ENCODE measurements at regions not wholly inside any gene's neighbourhood (a gene's known extent, or its start where the extent isn't known, plus 50 kb on each side); places are given as distances from the start of the nearest gene placed in this dataset.

DNA sequence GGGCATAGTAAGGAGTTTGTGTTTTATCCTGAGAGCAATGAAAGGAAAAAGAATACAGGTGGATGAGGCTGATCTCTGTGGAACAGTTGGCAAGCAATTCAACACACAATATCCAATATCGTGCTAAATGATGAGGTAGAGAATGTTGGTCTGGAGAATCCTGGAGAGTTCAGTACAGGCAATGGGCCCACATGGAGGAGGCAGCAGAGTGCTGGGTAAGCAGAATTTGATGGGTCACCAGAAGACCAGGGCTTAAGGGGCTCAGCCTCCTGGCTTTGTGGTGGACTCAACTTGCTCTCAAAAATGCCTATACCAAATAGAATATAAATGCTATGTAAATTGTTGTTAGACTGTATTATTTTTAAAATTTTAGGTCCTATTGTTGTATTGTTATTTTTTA is 271.5 kb upstream of the JARID2 start:
- Histone ChIP-seq H3F3A (ENCODE audit: insufficient read depth) (no peaks in the 10 kb centered on the region), H4K20me1 (ENCODE audit: low read depth, low read length) (no peaks in the 10 kb centered on the region)
- TF ChIP-seq, protein P1, sequence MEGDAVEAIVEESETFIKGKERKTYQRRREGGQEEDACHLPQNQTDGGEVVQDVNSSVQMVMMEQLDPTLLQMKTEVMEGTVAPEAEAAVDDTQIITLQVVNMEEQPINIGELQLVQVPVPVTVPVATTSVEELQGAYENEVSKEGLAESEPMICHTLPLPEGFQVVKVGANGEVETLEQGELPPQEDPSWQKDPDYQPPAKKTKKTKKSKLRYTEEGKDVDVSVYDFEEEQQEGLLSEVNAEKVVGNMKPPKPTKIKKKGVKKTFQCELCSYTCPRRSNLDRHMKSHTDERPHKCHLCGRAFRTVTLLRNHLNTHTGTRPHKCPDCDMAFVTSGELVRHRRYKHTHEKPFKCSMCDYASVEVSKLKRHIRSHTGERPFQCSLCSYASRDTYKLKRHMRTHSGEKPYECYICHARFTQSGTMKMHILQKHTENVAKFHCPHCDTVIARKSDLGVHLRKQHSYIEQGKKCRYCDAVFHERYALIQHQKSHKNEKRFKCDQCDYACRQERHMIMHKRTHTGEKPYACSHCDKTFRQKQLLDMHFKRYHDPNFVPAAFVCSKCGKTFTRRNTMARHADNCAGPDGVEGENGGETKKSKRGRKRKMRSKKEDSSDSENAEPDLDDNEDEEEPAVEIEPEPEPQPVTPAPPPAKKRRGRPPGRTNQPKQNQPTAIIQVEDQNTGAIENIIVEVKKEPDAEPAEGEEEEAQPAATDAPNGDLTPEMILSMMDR (IDR thresholded peaks at IDR 0.05; ENCODE audit: insufficient read depth, low read length, poor library complexity, severe bottlenecking) = no peak
- TF ChIP-seq EZH2phosphoT487 (conservative IDR thresholded peaks at IDR 0.05; ENCODE audit: low read length) = no peak

DNA sequence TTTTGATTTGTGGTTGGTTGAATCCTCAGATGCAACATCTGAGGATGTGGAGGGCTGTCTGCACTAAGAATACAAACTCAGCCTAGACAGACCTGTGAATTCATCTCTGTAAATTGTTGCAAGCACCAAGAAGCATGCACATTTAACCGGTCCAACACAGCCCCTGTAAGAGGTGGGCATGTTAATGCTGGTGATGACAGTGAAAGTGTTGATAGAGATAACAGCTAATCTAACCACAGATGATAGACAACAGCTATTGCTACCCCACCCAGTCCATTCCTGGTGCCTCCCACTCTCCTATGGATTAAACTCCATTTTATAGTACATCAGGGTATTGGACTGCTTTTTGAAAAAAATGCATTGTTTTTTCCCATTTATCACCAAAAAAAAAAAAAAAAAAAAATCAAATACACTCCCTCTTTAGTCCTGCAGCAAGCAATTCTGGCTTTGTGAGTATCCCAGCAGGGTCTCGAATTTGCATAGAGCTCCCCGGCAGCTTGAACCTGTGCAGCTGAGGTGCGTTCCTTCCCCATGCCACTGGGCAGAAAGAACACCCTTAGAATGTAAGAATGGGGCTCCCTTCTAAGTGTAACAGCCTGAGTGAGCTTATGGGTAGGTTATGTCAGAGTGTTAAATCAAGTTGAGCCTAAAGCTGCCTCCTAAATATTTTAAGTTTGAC is 270.9 kb upstream of the JARID2 start:
- Histone ChIP-seq H3K4me2 (ENCODE audit: low read depth, low read length, poor library complexity, severe bottlenecking) (no peak overlapping the region), H3K4me3 (ENCODE audit: insufficient read depth, low read length, poor library complexity, severe bottlenecking) (no peak overlapping the region), H3K79me2 (ENCODE audit: insufficient read depth, low read length) (no peaks in the 10 kb centered on the region), H2AFZ (ENCODE audit: low read depth, low read length, severe bottlenecking) (no peak overlapping the region), H3K27me3 (ENCODE audit: low read length) (no peaks in the 10 kb centered on the region), H3K27ac (ENCODE audit: low read depth, low read length) (no peak overlapping the region), H3K9me3 (ENCODE audit: insufficient read depth, low read length) (no peaks in the 10 kb centered on the region), H3K9ac (ENCODE audit: low read length) (no peak overlapping the region), H4K20me1 (ENCODE audit: low read depth, low read length) (no peaks in the 10 kb centered on the region), H3F3A (ENCODE audit: insufficient read depth) (no peaks in the 10 kb centered on the region), H3K9me2 (replicated peaks; ENCODE audit: insufficient read depth, low read length) (no peaks in the 10 kb centered on the region), H3K36me3 (ENCODE audit: low read length) (no peaks in the 10 kb centered on the region)
- TF ChIP-seq, protein P1 (IDR thresholded peaks at IDR 0.05; ENCODE audit: insufficient read depth, low read length, poor library complexity, severe bottlenecking) = no peak
- no peak for TF ChIP-seq EZH2phosphoT487 (conservative IDR thresholded peaks at IDR 0.05; ENCODE audit: low read length)

More for the DNA sequence above, 271.5 kb upstream of the JARID2 start:
- Histone ChIP-seq H3K27me3 (ENCODE audit: low read length) (no peaks in the 10 kb centered on the region), H3K27ac (ENCODE audit: low read depth, low read length) (no peak overlapping the region), H2AFZ (ENCODE audit: low read depth, low read length, severe bottlenecking) (no peak overlapping the region), H3K9me3 (ENCODE audit: insufficient read depth, low read length) (no peaks in the 10 kb centered on the region), H3K9me2 (replicated peaks; ENCODE audit: insufficient read depth, low read length) (no peaks in the 10 kb centered on the region), H3K36me3 (ENCODE audit: low read length) (no peaks in the 10 kb centered on the region), H3K79me2 (ENCODE audit: insufficient read depth, low read length) (no peaks in the 10 kb centered on the region), H3K4me3 (ENCODE audit: insufficient read depth, low read length, poor library complexity, severe bottlenecking) (no peak overlapping the region), H3K9ac (ENCODE audit: low read length) (no peak overlapping the region), H3K4me2 (ENCODE audit: low read depth, low read length, poor library complexity, severe bottlenecking) (no peak overlapping the region)

DNA sequence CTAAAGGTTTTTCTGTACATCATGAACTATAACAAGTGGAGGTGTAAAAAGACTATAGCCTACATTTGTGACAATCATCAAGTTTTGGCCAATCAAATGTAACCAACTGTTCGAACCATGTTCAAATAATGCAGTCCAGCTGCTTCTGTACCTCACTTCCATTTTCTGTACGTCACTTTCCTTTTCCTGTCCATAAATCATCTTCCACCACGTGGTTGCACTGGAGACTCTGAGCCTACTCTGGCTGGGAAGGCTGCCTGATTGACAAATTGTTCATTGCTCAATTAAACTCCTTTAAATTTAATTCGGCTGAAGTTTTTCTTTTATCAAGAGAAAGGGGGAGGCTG is 270.4 kb upstream of the JARID2 start:
- Histone ChIP-seq H3K4me2 (ENCODE audit: low read depth, low read length, poor library complexity, severe bottlenecking) (no peak overlapping the region), H4K20me1 (ENCODE audit: low read depth, low read length) (no peaks in the 10 kb centered on the region), H3K9ac (ENCODE audit: low read length) (no peak overlapping the region), H3K4me3 (ENCODE audit: insufficient read depth, low read length, poor library complexity, severe bottlenecking) (no peak overlapping the region), H3K9me3 (ENCODE audit: insufficient read depth, low read length) (no peaks in the 10 kb centered on the region), H3K27ac (ENCODE audit: low read depth, low read length) (no peak overlapping the region), H3F3A (ENCODE audit: insufficient read depth) (no peaks in the 10 kb centered on the region), H3K36me3 (ENCODE audit: low read length) (no peaks in the 10 kb centered on the region), H3K79me2 (ENCODE audit: insufficient read depth, low read length) (no peaks in the 10 kb centered on the region), H3K27me3 (ENCODE audit: low read length) (no peaks in the 10 kb centered on the region), H2AFZ (ENCODE audit: low read depth, low read length, severe bottlenecking) (no peak overlapping the region), H3K9me2 (replicated peaks; ENCODE audit: insufficient read depth, low read length) (no peaks in the 10 kb centered on the region)
- TF ChIP-seq EZH2phosphoT487 (conservative IDR thresholded peaks at IDR 0.05; ENCODE audit: low read length) = no peak
- TF ChIP-seq, protein P1 (IDR thresholded peaks at IDR 0.05; ENCODE audit: insufficient read depth, low read length, poor library complexity, severe bottlenecking) = no peak
